ENCODE measurements at regions not wholly inside any gene's neighbourhood (a gene's known extent, or its start where the extent isn't known, plus 50 kb on each side); places are given as distances from the start of the nearest gene placed in this dataset.

GRCh38 chr4:179071131-179071530, 1628.9 kb upstream of the AGA start:
- no peaks in the 10 kb centered on the region for H4K20me1 ChIP-seq (ENCODE audit: insufficient read depth, low read length)
- H3K4me3 ChIP-seq (ENCODE audit: low read depth in 1 of 2, low read length in 2 of 2), result no peak overlapping the region
- H3K27me3 ChIP-seq (ENCODE audit: insufficient read depth, low read length, poor library complexity), result no peaks in the 10 kb centered on the region
- H3K4me2 ChIP-seq (ENCODE audit: insufficient read depth, low read length), result no peak overlapping the region
- no peaks in the 10 kb centered on the region for H3K79me2 ChIP-seq (ENCODE audit: insufficient read depth, low read length)
- no peaks in the 10 kb centered on the region for H3K9me3 ChIP-seq (ENCODE audit: insufficient read depth, low read length, severe bottlenecking)
- H3K27ac ChIP-seq (ENCODE audit: low read length), result no peak overlapping the region
- ATAC-seq (ENCODE audit: insufficient read depth, low read depth) (no peak), DNase-seq (no peak)
- TF ChIP-seq CTCF (IDR thresholded peaks at IDR 0.05; ENCODE audit: borderline replicate concordance, extremely low read depth, low read length, poor library complexity, severe bottlenecking) (no peak), EZH2 (IDR thresholded peaks at IDR 0.05; ENCODE audit: borderline replicate concordance, low read depth, low read length, severe bottlenecking) (no peak)
- H3K9ac ChIP-seq (ENCODE audit: low read depth, low read length), result no peak overlapping the region
- H2AFZ ChIP-seq (ENCODE audit: low read depth, low read length), result no peak overlapping the region
- no peaks in the 10 kb centered on the region for H3K36me3 ChIP-seq (ENCODE audit: insufficient read depth, low read length)
- H3K4me1 ChIP-seq (ENCODE audit: insufficient read depth, low read length), result no peaks in the 10 kb centered on the region

- Histone ChIP-seq H4K20me1 (ENCODE audit: insufficient read depth, low read length) (no peaks in the 10 kb centered on the region), H2AFZ (ENCODE audit: low read depth, low read length) (no peak overlapping the region), H3K36me3 (ENCODE audit: insufficient read depth, low read length) (no peaks in the 10 kb centered on the region), H3K27ac (ENCODE audit: low read length) (no peak overlapping the region), H3K9me3 (ENCODE audit: insufficient read depth, low read length, severe bottlenecking) (no peaks in the 10 kb centered on the region), H3K27me3 (ENCODE audit: insufficient read depth, low read length, poor library complexity) (no peaks in the 10 kb centered on the region), H3K9ac (ENCODE audit: low read depth, low read length) (no peak overlapping the region), H3K4me2 (ENCODE audit: insufficient read depth, low read length) (no peak overlapping the region), H3K4me3 (ENCODE audit: low read depth in 1 of 2, low read length in 2 of 2) (no peak overlapping the region), H3K4me1 (ENCODE audit: insufficient read depth, low read length) (no peaks in the 10 kb centered on the region), H3K79me2 (ENCODE audit: insufficient read depth, low read length) (no peaks in the 10 kb centered on the region)
- DNase-seq (no peak), ATAC-seq (ENCODE audit: insufficient read depth, low read depth) (no peak)
- no peak for TF ChIP-seq EZH2 (IDR thresholded peaks at IDR 0.05; ENCODE audit: borderline replicate concordance, low read depth, low read length, severe bottlenecking)
- no peak for TF ChIP-seq CTCF (IDR thresholded peaks at IDR 0.05; ENCODE audit: borderline replicate concordance, extremely low read depth, low read length, poor library complexity, severe bottlenecking)
Measured at GRCh38 chr4:179076865-179077264, 1634.6 kb upstream of the AGA start.

- TF ChIP-seq EZH2 (IDR thresholded peaks at IDR 0.05; ENCODE audit: borderline replicate concordance, low read depth, low read length, severe bottlenecking) (no peak), CTCF (IDR thresholded peaks at IDR 0.05; ENCODE audit: borderline replicate concordance, extremely low read depth, low read length, poor library complexity, severe bottlenecking) (no peak)
- no peaks in the 10 kb centered on the region for H3K79me2 ChIP-seq (ENCODE audit: insufficient read depth, low read length)
- DNase-seq, result peak; percentile 48
- H3K4me3 ChIP-seq (ENCODE audit: low read depth in 1 of 2, low read length in 2 of 2), result no peak overlapping the region
- H2AFZ ChIP-seq (ENCODE audit: low read depth, low read length), result no peak overlapping the region
- no peaks in the 10 kb centered on the region for H3K4me1 ChIP-seq (ENCODE audit: insufficient read depth, low read length)
- H3K36me3 ChIP-seq (ENCODE audit: insufficient read depth, low read length), result no peaks in the 10 kb centered on the region
- ATAC-seq (ENCODE audit: insufficient read depth, low read depth), result peak; percentile 67; the same call in 1 of the 3 replicates
- no peak overlapping the region for H3K27ac ChIP-seq (ENCODE audit: low read length)
- H3K27me3 ChIP-seq (ENCODE audit: insufficient read depth, low read length, poor library complexity), result no peaks in the 10 kb centered on the region
- no peak overlapping the region for H3K4me2 ChIP-seq (ENCODE audit: insufficient read depth, low read length)
- H4K20me1 ChIP-seq (ENCODE audit: insufficient read depth, low read length), result no peaks in the 10 kb centered on the region
- H3K9ac ChIP-seq (ENCODE audit: low read depth, low read length), result no peak overlapping the region
- H3K9me3 ChIP-seq (ENCODE audit: insufficient read depth, low read length, severe bottlenecking), result no peaks in the 10 kb centered on the region
Measured at GRCh38 chr4:179095585-179096221, 1653.5 kb upstream of the AGA start.
